Endothelial cell of umbilical vein (primary cell): ENCODE measurements at regions not wholly inside any gene's neighbourhood (a gene's known extent, or its start where the extent isn't known, plus 50 kb on each side); places are given as distances from the start of the nearest gene placed in this dataset.

ENCODE experiments used
- CTCF ChIP-seq, 2 donors: IDR thresholded peaks; 1 replicate in 1 of 2; 2 replicates in 1 of 2; pipeline ENCODE4 v1.5.1; 2011; ENCODE audit warnings: low read length in 2 of 2, mild to moderate bottlenecking in 2 of 2, moderate library complexity in 2 of 2, control low read depth in 1 of 2, inconsistent platforms in 1 of 2, low read depth in 1 of 2; ENCODE audit not compliant: insufficient read depth in 1 of 2; ENCODE audit errors: extremely low read depth in 1 of 2
- EZH2 ChIP-seq: IDR thresholded peaks from 2 replicates; pipeline ENCODE4 v1.6.1; 2012; ENCODE audit warnings: borderline replicate concordance, low read depth, mild to moderate bottlenecking, moderate library complexity, low read length, inconsistent platforms; ENCODE audit not compliant: severe bottlenecking
- FOS ChIP-seq: IDR thresholded peaks from 2 replicates; pipeline ENCODE4 v1.6.1; 2011; ENCODE audit warnings: mild to moderate bottlenecking, low read length, moderate library complexity, borderline replicate concordance; ENCODE audit not compliant: insufficient read depth
- GATA2 ChIP-seq: IDR thresholded peaks from 2 replicates; pipeline ENCODE4 v1.7.0; 2011; ENCODE audit warnings: low read depth, mild to moderate bottlenecking, moderate library complexity, mixed read lengths, low read length; ENCODE audit not compliant: insufficient read length, insufficient read depth
- JUN ChIP-seq: IDR thresholded peaks from 2 replicates; pipeline ENCODE4 v1.6.1; 2011; ENCODE audit warnings: borderline replicate concordance, low read depth; ENCODE audit not compliant: insufficient read length, insufficient read depth
- MAX ChIP-seq: IDR thresholded peaks from 2 replicates; pipeline ENCODE4 v1.6.1; 2011; ENCODE audit not compliant: insufficient read depth, insufficient read length
- POLR2A ChIP-seq: IDR thresholded peaks from 2 replicates; pipeline ENCODE4 v1.6.1; 2012; ENCODE audit warnings: low read depth, mild to moderate bottlenecking, control low read depth, low read length
- POLR2AphosphoS5 ChIP-seq: IDR thresholded peaks from 2 replicates; pipeline ENCODE4 v1.6.1; 2012; ENCODE audit warnings: low read depth, mild to moderate bottlenecking, control low read depth, low read length, moderate library complexity; ENCODE audit not compliant: insufficient read depth

GRCh38 chr15:87340370-87340769, 916.2 kb downstream of the NTRK3 start:
- TF ChIP-seq POLR2A (no peak), EZH2 (no peak), CTCF (IDR thresholded peaks at IDR 0.05; ENCODE audit: extremely low read depth in 1 of 2, insufficient read depth in 1 of 2, low read depth in 1 of 2, low read length in 2 of 2) (no peak), POLR2AphosphoS5 (no peak), MAX (no peak), JUN (no peak), FOS (no peak), GATA2 (no peak)
